Neural crest cell (in vitro differentiated cells): ENCODE measurements at regions not wholly inside any gene's neighbourhood (a gene's known extent, or its start where the extent isn't known, plus 50 kb on each side); places are given as distances from the start of the nearest gene placed in this dataset.

ENCODE experiments used
- DNase-seq: peaks from one replicate; pipeline ENCODE4 v3.0.0; 2021; ENCODE audit warnings: low read depth, mixed read lengths, low spot score
- H3K27ac Mint-ChIP-seq: one replicate; pipeline ENCODE4 v1.8.0; 2021; ENCODE audit warnings: mild to moderate bottlenecking, mixed read lengths; ENCODE audit not compliant: unreplicated experiment
- H3K27me3 Mint-ChIP-seq: 2 replicates; pipeline ENCODE4 v1.8.0; 2021; ENCODE audit warnings: low read depth, mild to moderate bottlenecking, mixed read lengths
- H3K36me3 Mint-ChIP-seq: 2 replicates; pipeline ENCODE4 v1.8.0; 2021; ENCODE audit warnings: low read depth, mild to moderate bottlenecking, mixed read lengths
- H3K4me1 Mint-ChIP-seq: 2 replicates; pipeline ENCODE4 v1.8.0; 2021; ENCODE audit warnings: mixed read lengths
- H3K4me3 Mint-ChIP-seq: one replicate; pipeline ENCODE4 v1.8.0; 2021; ENCODE audit warnings: mild to moderate bottlenecking, mixed read lengths
- H3K9me3 Mint-ChIP-seq: 2 replicates; pipeline ENCODE4 v1.8.0; 2021; ENCODE audit warnings: mixed read lengths
- TF ChIP-seq, protein P1 (sequence below): fragments of 200-600 bp; sonication (generic); conservative IDR thresholded peaks from 2 replicates; pipeline ENCODE4 v1.5.0; 2021; ENCODE audit warnings: antibody characterized with exemption, mild to moderate bottlenecking

GRCh38 chr9:87437966-87438365 is 59.7 kb upstream of the DAPK1 start:
- Mint-ChIP-seq H3K27ac (no peak overlapping the region), H3K27me3 (peaks cover 23% of the 10 kb centered on the region), H3K4me1 (peaks cover 19% of the 10 kb centered on the region), H3K36me3 (no peaks in the 10 kb centered on the region), H3K4me3 (no peak overlapping the region), H3K9me3 (peaks cover 2% of the 10 kb centered on the region)
- TF ChIP-seq, protein P1, sequence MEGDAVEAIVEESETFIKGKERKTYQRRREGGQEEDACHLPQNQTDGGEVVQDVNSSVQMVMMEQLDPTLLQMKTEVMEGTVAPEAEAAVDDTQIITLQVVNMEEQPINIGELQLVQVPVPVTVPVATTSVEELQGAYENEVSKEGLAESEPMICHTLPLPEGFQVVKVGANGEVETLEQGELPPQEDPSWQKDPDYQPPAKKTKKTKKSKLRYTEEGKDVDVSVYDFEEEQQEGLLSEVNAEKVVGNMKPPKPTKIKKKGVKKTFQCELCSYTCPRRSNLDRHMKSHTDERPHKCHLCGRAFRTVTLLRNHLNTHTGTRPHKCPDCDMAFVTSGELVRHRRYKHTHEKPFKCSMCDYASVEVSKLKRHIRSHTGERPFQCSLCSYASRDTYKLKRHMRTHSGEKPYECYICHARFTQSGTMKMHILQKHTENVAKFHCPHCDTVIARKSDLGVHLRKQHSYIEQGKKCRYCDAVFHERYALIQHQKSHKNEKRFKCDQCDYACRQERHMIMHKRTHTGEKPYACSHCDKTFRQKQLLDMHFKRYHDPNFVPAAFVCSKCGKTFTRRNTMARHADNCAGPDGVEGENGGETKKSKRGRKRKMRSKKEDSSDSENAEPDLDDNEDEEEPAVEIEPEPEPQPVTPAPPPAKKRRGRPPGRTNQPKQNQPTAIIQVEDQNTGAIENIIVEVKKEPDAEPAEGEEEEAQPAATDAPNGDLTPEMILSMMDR, result no peak
- no peak for DNase-seq

- TF ChIP-seq, protein P1, result no peak
- H3K4me3 Mint-ChIP-seq, result no peak overlapping the region
- peaks cover 2% of the 10 kb centered on the region for H3K9me3 Mint-ChIP-seq
- H3K36me3 Mint-ChIP-seq, result no peaks in the 10 kb centered on the region
- no peak for DNase-seq
- H3K27ac Mint-ChIP-seq, result no peak overlapping the region
- peaks cover 19% of the 10 kb centered on the region for H3K27me3 Mint-ChIP-seq
- peaks cover 15% of the 10 kb centered on the region for H3K4me1 Mint-ChIP-seq
Observed at GRCh38 chr9:87441251-87441650, 56.4 kb upstream of the DAPK1 start.

DNA sequence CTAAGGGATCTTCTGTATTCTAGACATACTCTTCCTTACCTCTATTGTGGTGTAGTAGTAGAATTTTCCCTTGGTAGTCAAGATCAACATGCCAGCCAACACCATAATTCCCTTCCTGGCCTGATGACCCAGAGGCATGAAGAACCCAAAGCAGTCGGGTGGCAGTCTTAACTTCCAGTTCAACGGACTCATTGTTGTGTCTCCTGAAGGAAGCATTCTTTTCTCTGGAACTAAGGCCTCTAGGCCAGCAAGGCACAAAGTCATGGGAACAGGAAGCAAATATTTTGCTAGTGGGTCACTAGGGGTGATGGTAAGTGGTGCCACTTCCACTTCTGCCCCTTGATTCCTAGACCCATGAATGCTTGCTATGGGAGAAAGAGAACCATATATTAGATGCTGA is 55.2 kb upstream of the DAPK1 start:
- DNase-seq, result no peak
- TF ChIP-seq, protein P1, result no peak
- peaks cover 13% of the 10 kb centered on the region for H3K27me3 Mint-ChIP-seq
- no peak overlapping the region for H3K27ac Mint-ChIP-seq
- no peak overlapping the region for H3K4me3 Mint-ChIP-seq
- H3K4me1 Mint-ChIP-seq, result peaks cover 17% of the 10 kb centered on the region
- no peaks in the 10 kb centered on the region for H3K36me3 Mint-ChIP-seq
- peaks cover 2% of the 10 kb centered on the region for H3K9me3 Mint-ChIP-seq

- no peak for DNase-seq
- Mint-ChIP-seq H3K36me3 (no peaks in the 10 kb centered on the region), H3K27ac (no peak overlapping the region), H3K27me3 (peaks cover 13% of the 10 kb centered on the region), H3K9me3 (peaks cover 2% of the 10 kb centered on the region), H3K4me1 (peaks cover 17% of the 10 kb centered on the region), H3K4me3 (no peak overlapping the region)
- TF ChIP-seq, protein P1, result no peak
Observed at GRCh38 chr9:87443006-87443405, 54.7 kb upstream of the DAPK1 start.

GRCh38 chr9:87443461-87443860 is 54.2 kb upstream of the DAPK1 start:
- Mint-ChIP-seq H3K27ac (no peak overlapping the region), H3K36me3 (no peaks in the 10 kb centered on the region), H3K4me3 (no peak overlapping the region), H3K4me1 (peaks cover 17% of the 10 kb centered on the region), H3K27me3 (peaks cover 15% of the 10 kb centered on the region), H3K9me3 (peaks cover 2% of the 10 kb centered on the region)
- TF ChIP-seq, protein P1, result no peak
- no peak for DNase-seq

GRCh38 chr9:87445646-87446045 is 52.0 kb upstream of the DAPK1 start:
- TF ChIP-seq, protein P1, result no peak
- Mint-ChIP-seq H3K27ac (no peak overlapping the region), H3K4me3 (no peak overlapping the region), H3K9me3 (peaks cover 2% of the 10 kb centered on the region), H3K4me1 (peaks cover 17% of the 10 kb centered on the region), H3K36me3 (no peaks in the 10 kb centered on the region), H3K27me3 (peaks cover 18% of the 10 kb centered on the region)
- DNase-seq, result peak; percentile 31
